GM18517 (cell line): ENCODE measurements at regions not wholly inside any gene's neighbourhood (a gene's known extent, or its start where the extent isn't known, plus 50 kb on each side); places are given as distances from the start of the nearest gene placed in this dataset.
A peak's percentile ranks its signal among the peaks of the same experiment; 100 is the strongest.

Source experiments
- ATAC-seq: cut with Tn5 transposase; IDR thresholded peaks from one replicate; pipeline ENCODE4 v1.9.1; 2021; ENCODE audit warnings: mild to moderate bottlenecking, moderate library complexity; ENCODE audit not compliant: unreplicated experiment

DNA sequence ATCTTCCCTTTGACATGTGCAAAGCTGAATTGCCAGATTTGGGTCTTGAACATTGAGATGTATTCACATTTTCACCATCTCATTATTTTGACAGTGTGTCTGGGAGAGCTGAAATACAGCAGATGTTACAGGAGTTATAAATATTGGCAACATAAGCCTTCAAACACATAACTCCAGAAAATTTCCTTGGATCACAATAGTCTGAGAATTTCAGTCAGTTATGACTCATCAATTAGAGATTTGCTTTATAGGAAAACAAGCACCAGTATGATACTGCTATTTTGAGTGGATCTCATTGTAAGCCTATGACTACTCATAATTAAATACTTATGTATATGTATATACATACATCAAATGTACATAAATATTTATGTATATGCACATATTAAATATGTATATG is 1171.8 kb downstream of the AMY1C start:
- no peak for ATAC-seq

GRCh38 chr1:104923075-104923474 is 1173.4 kb downstream of the AMY1C start:
- no peak for ATAC-seq

GRCh38 chr1:104929280-104929679 is 1179.6 kb downstream of the AMY1C start:
- no peak for ATAC-seq

DNA sequence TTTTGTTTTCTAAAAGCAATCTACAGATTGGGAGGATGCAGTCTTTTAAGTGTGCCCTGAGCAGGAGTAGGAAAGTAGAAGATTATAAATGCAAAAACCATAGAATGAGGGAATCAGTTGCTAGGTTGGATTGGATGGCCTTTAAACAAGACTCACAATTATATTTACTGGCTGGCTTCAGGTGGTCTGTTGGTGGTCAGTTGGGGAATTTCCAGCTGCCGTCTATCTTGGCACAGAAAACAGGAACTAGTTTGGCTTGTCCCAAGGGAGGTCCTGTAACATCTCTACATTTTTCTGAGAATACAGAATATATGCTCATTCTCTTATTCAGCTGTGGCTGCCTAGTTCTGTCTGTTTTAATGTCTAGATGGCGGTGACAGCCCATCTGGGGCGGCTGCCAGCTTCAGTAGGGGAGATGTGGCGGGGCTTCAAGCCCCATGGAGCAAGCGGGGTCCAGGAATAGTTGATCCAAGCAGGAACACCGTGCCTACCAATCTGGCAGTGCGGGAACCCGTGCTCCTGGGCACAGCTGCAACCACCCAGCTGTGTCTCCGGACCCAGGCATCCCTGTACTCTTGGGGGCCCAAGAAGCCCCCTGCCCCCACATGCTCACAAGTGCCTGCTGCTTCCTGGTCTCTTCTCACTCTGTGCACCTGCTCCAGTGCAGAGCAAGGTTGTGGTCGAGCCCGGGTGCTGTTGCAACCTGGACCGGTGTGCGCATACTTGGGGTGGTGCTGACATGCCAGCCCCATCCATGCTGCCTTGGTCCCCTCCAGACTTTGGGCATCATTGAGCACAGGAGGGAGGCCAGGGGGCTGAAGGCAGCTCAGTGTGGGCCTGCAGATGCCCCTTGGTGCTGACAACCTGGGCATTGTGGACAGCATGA is 1182.6 kb downstream of the AMY1C start:
- peak; percentile 57 for ATAC-seq

- peak; percentile 33 for ATAC-seq
These were observed 1183.4 kb downstream of the AMY1C start for GRCh38 chr1:104932949-104933679.

DNA sequence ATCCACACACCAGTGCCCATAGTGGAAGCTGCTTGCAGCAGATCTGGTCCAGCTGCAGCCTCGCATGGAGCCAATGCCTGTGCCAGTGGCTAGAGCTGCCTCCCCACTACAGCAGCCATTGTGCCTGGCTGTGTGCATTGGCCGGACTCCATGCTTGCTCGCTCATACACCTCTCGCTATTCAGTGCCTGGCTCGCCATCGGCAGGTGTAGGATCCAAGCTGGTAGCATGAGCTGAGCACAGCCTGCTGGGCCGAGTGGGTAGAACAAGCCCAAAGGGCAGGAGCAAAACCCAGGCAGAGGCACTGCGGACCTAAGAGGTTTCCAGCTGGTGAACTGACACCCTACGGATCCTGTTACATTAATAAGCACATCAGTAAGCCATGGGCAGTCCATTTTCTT is 1184.1 kb downstream of the AMY1C start:
- ATAC-seq: no peak

DNA sequence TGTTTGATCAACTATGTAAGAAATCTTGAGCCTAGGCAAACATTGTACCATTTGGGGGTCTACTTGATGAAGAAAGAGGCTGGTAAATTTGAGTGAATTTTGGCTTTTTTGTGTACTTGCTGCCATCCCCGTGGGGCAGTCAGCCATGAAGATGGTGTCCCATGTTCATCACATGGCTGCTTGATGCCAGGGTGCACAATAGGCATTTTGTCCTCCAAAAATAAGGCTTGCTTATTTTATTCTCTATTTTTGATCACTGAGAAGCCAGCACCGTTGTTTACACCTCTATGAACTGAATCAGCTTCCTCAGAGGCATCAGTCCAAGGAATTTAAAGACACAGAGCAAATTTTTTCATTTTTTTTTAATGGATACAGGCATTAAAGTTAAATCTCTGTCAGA is 1195.7 kb downstream of the AMY1C start:
- no peak for ATAC-seq

GRCh38 chr1:104946558-104947210 is 1197.0 kb downstream of the AMY1C start:
- no peak for ATAC-seq

DNA sequence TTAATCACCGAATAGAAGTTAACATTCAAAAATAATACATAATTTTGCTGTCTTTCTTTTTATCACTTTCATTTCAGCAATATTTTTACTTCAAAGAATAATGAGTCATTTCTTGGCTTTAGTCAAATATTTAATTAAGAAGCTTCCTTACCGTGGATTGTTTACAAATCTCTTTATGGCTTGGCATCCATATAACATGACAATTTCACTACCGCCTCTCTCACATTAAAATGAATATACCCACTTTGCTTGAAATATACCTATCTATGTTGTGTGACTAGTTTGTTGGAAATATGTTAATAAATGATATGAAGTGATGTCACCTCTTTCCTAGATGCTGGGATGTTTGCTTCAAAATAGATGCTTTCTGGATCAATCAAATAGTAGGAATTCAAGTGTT is 1203.9 kb downstream of the AMY1C start:
- ATAC-seq: no peak

DNA sequence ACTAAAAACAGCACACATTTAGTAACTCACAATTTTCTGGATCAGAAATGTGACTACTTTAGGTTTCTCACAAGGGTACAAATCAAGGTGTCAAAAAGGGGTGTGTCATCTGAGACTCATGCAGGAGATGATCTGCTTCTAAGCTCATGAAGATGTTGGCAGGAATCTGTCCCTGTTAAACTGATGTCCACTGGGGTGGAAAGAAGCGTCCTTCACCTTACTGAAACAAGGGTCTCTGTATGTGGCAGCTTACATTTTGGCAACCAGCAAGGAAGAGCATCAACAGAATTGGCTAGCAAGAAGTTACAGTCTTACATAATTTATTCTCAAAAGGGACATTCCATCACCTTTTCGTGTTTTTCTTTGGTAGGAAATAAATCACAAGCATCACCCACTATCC is 1223.8 kb downstream of the AMY1C start:
- ATAC-seq: no peak

DNA sequence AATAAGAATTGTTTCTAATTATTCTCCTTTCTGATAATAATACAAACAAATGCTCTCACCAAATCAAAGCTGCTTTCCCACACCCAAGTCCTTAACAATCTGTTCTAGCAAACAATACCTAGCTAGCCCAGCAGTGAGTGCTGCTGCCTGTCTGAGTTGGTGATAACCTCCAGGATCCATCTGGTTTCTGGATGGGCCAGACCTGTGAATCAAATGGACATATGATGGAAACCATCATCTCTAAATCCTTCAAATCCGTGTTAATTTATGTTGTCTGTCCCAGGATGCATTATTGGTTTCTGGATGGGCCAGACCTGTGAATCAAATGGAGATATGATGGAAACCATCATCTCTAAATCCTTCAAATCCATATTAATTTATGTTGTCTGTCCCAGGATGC is 1230.0 kb downstream of the AMY1C start:
- ATAC-seq: no peak

GRCh38 chr1:104987210-104987609 is 1237.5 kb downstream of the AMY1C start:
- peak; percentile 100 for ATAC-seq

DNA sequence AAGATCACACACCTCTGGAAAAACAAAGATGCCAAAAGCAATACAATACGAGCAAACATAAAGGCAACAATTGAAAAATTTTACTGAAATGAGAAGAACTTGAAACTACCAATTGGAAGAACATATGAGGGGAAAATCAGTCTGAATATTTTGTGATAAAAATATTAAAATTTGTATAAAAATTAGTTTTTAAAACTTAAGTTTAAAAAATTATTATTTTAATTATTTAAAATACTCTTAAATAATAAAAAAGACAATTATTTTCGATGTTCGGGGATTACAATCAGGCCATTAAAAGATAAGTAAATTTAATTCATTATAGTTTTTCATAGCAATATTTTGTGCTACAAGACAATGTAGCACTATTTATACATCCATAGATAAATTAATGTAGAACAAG is 1239.3 kb downstream of the AMY1C start:
- no peak for ATAC-seq

DNA sequence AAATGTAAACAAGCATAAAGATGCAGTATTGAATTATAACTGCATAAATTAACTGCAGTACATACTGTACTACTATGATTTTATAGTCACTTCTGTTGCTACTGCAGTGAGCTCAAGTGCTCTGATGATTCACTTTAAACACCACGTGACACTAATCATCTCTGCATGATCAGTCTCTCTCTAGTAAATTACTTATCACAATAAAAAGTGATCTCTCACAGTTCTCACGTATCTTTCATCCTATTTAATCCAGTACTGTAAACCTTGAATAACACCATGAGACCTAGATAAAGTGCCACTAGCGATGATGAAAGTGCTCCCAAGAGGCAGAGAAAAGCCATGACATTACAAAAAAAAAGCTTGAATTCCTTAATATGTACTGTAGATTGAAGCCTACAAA is 1242.0 kb downstream of the AMY1C start:
- no peak for ATAC-seq

GRCh38 chr1:105000793-105001192 is 1251.1 kb downstream of the AMY1C start:
- no peak for ATAC-seq

DNA sequence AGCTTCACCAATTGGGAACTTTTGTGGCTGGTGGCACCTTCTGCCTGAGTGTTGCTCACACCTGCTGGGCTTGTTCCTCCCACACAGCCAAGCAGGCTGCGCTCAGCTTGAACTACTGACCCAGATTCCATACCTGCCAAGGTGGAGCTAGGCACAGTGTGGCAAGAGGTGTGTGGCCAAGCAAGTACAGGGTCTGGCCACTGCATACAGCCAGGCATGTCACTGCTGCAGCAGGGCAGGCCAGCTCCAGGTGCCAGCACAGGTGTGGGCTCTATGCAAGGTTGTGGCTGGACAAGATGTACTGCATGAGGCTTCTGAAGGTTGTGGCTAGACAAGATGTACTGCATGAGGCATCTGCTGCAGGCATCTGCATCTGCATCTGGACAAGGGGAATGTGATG is 1254.8 kb downstream of the AMY1C start:
- ATAC-seq: no peak

DNA sequence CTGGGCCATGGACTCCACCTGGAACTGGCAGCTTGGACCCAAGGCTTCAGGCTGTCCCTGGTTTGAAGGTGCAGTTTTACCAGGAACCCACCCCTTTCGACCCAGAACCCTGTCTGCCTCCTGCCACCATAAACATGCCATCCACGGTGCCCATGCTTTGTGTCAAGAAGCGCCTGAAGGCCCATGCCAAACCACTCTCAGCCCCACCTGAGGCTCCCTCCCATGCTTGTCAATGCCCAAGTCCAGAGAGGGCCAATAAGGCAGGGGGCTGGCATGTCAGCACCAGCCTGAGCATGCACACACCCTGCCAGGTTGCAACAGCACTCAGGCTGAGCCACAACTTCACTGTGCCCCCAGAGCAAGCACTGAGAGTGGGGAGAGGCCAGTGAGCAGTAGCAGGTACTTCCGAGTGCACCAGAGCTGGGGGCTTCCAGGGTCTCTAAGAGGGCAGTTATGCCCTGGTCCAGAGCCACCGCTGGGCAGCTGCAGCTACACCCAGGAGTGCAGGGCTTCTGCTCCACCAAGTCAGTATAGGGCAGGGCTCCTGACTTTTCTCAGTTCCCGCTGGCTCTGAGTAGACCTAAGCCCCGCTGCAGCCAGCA is 1256.0 kb downstream of the AMY1C start:
- ATAC-seq: no peak

DNA sequence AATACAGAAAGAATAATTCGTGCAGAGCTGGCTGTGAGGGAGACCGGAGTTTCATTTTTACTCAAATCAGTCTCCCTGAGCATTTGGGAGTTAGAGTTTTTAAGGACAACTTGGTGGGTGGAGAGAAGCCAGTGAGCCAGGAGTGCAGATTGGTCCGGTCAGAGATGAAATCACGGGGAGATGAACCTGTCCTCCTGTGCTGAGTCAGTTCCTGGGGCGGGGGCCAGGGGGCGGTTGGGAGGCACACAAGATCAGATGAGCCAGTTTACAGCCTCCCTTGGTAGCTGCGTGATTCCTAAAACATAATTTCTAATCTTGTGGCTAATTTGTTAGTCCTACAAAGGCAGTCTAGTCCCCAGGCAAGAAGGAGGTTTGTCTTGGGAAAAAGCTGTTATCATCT is 1267.9 kb downstream of the AMY1C start:
- ATAC-seq: no peak

- ATAC-seq: no peak
These were observed 1274.0 kb downstream of the AMY1C start for GRCh38 chr1:105023719-105024118.

DNA sequence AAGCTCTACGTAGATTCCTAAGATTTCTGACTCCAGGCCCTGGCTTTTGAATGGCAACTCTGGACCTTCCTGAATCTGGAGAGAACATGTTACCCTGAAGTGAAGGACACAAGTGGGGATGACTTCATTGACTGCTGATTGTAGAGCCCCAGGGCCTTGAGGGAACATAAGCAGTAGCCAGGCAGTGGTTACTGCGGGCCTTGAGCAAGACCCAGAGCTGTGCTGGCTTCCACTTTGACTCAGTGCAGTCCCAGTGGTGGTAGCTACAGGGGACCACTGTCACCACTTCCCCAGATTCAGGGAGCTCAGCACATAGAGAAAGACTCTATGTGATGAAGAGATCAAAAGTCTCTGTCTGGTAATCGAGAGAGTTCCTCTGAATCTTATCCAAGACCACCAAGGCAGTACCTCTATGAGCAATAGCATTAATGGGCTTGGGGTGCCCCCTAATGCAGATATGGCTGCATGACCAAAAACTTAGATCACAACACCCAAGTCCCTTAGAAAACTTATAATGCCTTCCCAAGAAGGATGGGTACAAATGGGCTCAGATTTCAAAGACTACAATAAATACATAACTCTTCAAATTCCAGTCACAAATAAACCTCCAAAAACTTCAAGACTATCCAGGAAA is 1278.3 kb downstream of the AMY1C start:
- ATAC-seq: no peak

- ATAC-seq: no peak
These were observed 1322.7 kb downstream of the AMY1C start for GRCh38 chr1:105072446-105072845.
